ENCODE measurements at regions not wholly inside any gene's neighbourhood (a gene's known extent, or its start where the extent isn't known, plus 50 kb on each side); places are given as distances from the start of the nearest gene placed in this dataset.

- no peak for TF ChIP-seq USF2 (IDR thresholded peaks at IDR 0.05; ENCODE audit: borderline replicate concordance, low read depth, low read length)
- TF ChIP-seq NKRF (conservative IDR thresholded peaks at IDR 0.05), result no peak
- no peak for TF ChIP-seq POLR2AphosphoS2 (IDR thresholded peaks at IDR 0.05; ENCODE audit: low read depth, low read length)
- TF ChIP-seq JUNB (IDR thresholded peaks at IDR 0.05), result no peak
- no peak for TF ChIP-seq ETV6 (conservative IDR thresholded peaks at IDR 0.05 in 1 of 2, IDR thresholded peaks at IDR 0.05 in 1 of 2; ENCODE audit: borderline replicate concordance in 1 of 2, low read depth in 1 of 2)
- TF ChIP-seq SIN3A (IDR thresholded peaks at IDR 0.05; ENCODE audit: low read depth, low read length), result no peak
- no peak for TF ChIP-seq E2F4 (IDR thresholded peaks at IDR 0.05; ENCODE audit: low read depth, low read length)
- no peak for TF ChIP-seq RCOR1 (conservative IDR thresholded peaks at IDR 0.05; ENCODE audit: low read depth, low read length)
- no peak for TF ChIP-seq POLR2AphosphoS5 (IDR thresholded peaks at IDR 0.05; ENCODE audit: low read length)
- TF ChIP-seq CTCF (IDR thresholded peaks at IDR 0.05 in 2 of 3, conservative IDR thresholded peaks at IDR 0.05 in 1 of 3; ENCODE audit: control insufficient read depth in 2 of 3, extremely low read depth in 1 of 3, insufficient read depth in 1 of 3, low read depth in 3 of 3, low read length in 3 of 3), result no peak
- TF ChIP-seq RAD21 (IDR thresholded peaks at IDR 0.05; ENCODE audit: insufficient read depth, low read depth, low read length), result no peak
Measured at GRCh38 chr2:118582058-118582457, 265.4 kb downstream of the EN1 start.

All from GM12878 (cell line).